Choroid plexus epithelial cell (primary cell): ENCODE measurements at regions not wholly inside any gene's neighbourhood (a gene's known extent, or its start where the extent isn't known, plus 50 kb on each side); places are given as distances from the start of the nearest gene placed in this dataset.

Experiments used
- DNase-seq: peaks from one replicate; pipeline ENCODE4 v3.0.0-alpha.2; 2010; ENCODE audit warnings: low read depth
- H3K4me3 ChIP-seq: 2 replicates; pipeline ENCODE4 v1.5.1; 2011; ENCODE audit warnings: low read depth, mild to moderate bottlenecking, control low read depth, low read length, moderate library complexity
- CTCF ChIP-seq: conservative IDR thresholded peaks from 2 replicates; pipeline ENCODE4 v1.5.1; 2011; ENCODE audit warnings: low read depth, mild to moderate bottlenecking, control low read depth, inconsistent platforms, low read length, moderate library complexity

- no peak for DNase-seq
- TF ChIP-seq CTCF: no peak
- no peak overlapping the region for H3K4me3 ChIP-seq
These were observed 301.7 kb upstream of the ESRRG start for GRCh38 chr1:217024911-217025310.

GRCh38 chr1:217021956-217022355 lies 298.7 kb upstream of the ESRRG start:
- no peak for DNase-seq
- H3K4me3 ChIP-seq: no peak overlapping the region
- no peak for TF ChIP-seq CTCF

DNA sequence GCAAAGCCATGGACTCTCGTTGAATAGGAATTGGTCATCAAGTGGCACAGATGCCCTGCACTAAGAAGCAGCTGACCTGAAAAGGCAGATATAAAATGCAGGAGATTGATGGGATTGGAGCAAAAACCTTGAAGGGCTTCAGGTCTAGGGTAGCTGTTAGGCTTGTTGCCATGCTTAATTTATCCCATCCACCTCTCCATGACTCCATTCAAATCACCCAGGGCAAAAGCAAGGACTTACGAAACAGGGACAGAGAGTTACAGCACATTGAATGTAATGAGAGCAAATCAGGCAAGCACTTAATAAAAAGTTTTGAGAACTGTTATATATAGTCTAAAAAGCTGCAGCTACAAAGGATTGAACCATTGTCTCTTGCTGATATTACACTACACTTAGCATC lies 298.2 kb upstream of the ESRRG start:
- no peak overlapping the region for H3K4me3 ChIP-seq
- no peak for DNase-seq
- no peak for TF ChIP-seq CTCF

DNA sequence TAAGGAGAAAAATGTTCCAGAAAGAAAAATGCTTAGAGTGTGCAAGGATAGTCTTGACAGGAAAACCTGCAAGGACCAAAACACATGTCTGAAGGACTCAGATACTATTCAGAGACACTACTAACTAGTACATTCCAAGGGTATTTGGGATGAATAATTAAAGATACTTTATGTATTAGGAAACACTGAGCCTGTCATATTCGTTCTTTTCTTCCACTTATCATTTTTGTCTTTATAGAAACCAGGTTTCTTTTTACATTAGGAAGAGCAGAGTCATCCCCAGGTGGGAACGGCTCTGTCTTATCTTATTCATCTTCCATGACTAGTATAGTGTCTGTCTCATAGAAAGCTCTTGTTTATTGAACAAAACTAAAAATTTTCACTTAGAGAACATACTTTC lies 296.2 kb upstream of the ESRRG start:
- no peak overlapping the region for H3K4me3 ChIP-seq
- DNase-seq: no peak
- TF ChIP-seq CTCF: no peak

GRCh38 chr1:217018648-217019047 lies 295.4 kb upstream of the ESRRG start:
- H3K4me3 ChIP-seq: no peak overlapping the region
- no peak for TF ChIP-seq CTCF
- DNase-seq: no peak

DNA sequence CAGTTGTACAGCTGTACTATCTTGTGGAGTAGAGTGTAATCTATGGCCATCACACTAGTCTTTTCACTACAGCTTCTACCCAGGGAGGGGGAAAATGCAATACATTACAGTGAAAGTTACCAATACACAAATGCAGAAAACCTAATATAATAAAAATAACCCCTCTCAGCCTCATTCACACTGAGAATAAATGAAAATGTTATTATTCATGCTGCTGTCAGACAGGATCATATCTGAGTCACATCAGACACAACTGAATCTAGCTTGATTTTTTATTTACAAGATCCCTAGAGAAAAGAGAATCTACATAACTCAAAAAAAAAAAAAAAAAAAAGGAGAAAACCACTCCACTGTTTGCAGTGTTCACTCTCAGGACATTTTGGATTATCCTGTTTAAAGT lies 293.9 kb upstream of the ESRRG start:
- H3K4me3 ChIP-seq: no peak overlapping the region
- TF ChIP-seq CTCF: no peak
- no peak for DNase-seq

DNA sequence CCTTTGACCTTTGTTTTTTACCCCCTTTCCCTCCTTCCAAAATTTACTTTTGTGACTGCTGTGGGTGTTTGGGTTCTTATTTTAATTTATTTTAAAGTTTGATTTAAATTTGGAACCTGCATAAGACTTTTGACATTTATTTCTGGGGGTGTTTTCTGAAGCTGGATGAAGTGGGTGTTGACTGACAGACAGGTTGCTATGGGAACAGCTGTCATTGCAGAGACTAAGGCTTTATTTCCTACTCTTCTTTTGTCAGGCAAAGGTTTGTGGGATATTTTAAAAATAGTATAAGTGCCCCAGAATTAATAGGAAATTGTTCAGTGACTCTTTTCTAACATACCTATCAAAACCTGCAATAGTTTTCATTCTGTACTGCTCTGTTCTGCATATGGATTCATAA lies 290.8 kb upstream of the ESRRG start:
- no peak for DNase-seq
- no peak for TF ChIP-seq CTCF
- H3K4me3 ChIP-seq: no peak overlapping the region
